AG09319 (cell line): ENCODE measurements at regions not wholly inside any gene's neighbourhood (a gene's known extent, or its start where the extent isn't known, plus 50 kb on each side); places are given as distances from the start of the nearest gene placed in this dataset.
A peak's percentile ranks its signal among the peaks of the same experiment; 100 is the strongest.

Source experiments
- DNase-seq: peaks from one replicate; pipeline ENCODE4 v3.0.0-alpha.2; 2010; ENCODE audit warnings: low read depth; ENCODE audit errors: extremely low read depth
- TF ChIP-seq, protein P1 (sequence below): IDR thresholded peaks from 2 replicates; pipeline ENCODE4 v1.5.1; 2011; ENCODE audit warnings: low read depth, mild to moderate bottlenecking, inconsistent platforms, low read length, moderate library complexity

DNA sequence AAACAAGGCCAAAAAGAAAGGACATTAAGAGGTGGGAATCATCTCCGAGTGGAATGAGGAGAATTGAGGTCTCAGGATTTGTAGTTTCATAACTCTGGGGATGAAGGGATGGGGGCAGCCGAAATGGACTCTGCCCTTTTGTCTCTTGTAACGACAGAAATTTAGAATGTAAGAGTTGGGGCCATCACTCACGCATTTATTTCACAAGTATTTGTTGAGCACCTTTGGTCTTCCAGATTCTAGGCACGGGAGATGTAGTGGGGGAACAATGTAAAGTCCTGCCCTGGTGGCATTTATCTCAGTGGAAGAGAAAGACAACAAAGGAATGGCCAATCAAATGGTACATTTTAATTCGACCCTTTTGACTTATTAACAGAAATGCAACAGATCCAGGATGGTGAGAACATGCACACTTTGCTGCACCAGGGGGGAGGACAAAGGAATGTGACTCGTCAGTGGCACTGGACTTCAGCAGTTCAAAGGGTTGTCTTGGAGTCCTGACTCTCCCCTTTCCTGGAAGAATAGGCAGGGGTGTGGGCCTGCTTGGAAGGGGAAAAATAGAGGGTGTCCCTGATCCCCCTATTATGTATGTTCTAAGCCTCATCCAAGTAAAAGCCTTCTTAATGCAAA is 102.0 kb downstream of the TMEM30B start:
- no peak for DNase-seq
- TF ChIP-seq, protein P1, sequence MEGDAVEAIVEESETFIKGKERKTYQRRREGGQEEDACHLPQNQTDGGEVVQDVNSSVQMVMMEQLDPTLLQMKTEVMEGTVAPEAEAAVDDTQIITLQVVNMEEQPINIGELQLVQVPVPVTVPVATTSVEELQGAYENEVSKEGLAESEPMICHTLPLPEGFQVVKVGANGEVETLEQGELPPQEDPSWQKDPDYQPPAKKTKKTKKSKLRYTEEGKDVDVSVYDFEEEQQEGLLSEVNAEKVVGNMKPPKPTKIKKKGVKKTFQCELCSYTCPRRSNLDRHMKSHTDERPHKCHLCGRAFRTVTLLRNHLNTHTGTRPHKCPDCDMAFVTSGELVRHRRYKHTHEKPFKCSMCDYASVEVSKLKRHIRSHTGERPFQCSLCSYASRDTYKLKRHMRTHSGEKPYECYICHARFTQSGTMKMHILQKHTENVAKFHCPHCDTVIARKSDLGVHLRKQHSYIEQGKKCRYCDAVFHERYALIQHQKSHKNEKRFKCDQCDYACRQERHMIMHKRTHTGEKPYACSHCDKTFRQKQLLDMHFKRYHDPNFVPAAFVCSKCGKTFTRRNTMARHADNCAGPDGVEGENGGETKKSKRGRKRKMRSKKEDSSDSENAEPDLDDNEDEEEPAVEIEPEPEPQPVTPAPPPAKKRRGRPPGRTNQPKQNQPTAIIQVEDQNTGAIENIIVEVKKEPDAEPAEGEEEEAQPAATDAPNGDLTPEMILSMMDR, result no peak

- TF ChIP-seq, protein P1, result no peak
- DNase-seq, result peak; percentile 86
These were observed 102.7 kb downstream of the TMEM30B start for GRCh38 chr14:61178226-61179060.

- no peak for DNase-seq
These were observed 103.6 kb downstream of the TMEM30B start for GRCh38 chr14:61177279-61178225.

DNA sequence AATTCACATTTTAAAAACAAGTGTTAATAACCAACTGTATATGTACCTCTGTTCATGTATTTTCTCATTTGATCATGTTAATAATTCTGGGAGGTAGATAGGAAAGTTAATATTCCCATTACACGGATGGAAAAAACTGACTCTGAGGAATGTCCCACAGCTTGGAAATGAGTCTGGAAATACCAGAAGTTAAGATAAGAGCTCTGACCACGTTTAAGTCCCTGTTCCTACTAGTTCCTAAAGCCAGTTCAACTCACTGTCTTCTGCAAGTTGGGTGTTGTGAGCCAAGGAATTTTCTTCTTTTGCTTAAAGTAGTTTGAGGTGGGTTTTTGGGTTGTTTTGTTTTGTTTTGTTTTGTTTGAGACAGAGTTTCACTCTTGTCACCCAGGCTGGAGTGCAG is 104.5 kb downstream of the TMEM30B start:
- TF ChIP-seq, protein P1, result no peak
- no peak for DNase-seq

More at GRCh38 chr14:61177279-61178225, 103.6 kb downstream of the TMEM30B start:
- TF ChIP-seq, protein P1, result no peak

DNA sequence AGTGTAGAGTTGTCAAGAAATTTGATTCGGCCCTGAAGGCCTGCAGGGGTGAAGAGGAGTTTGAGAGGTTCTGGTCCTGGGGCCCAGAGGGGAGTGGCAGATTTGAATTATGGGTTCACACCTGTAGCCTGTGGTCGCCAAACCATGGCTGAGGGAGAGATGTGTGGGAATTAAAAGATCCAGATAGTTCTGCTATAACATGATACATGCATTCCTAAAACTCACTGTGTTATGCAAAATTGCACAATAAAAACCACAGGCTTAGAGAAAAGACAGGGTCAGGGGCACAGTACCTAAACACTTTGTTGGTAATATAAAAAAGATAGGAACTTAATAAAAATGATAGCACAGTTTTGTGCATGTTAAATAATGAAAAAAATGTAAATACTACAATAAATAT is 106.2 kb downstream of the TMEM30B start:
- TF ChIP-seq, protein P1, result no peak
- DNase-seq, result no peak

DNA sequence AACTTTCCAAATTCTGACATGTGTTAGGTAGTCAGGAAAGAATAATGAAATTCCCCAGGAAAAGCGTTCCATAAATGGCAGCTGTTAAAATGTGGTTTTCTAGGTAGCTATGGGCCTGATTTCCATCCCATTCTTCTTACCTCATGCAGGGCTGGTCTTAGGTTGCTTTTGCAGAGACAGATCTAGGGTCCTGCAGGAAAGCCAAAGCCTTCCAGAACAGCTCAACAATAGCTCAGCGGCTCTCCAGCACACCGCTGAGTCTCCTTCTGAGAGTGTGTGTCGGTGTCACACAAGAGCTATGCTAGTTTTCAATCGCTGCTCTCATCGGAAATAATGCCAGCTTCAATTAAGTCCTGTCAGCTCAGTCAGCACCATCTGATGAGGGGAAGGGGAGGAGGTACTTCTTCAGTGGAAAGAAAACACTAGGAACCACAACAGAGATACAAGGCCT is 106.7 kb downstream of the TMEM30B start:
- TF ChIP-seq, protein P1, result no peak
- DNase-seq, result no peak
